DOHH2 (cell line): ENCODE measurements at regions not wholly inside any gene's neighbourhood (a gene's known extent, or its start where the extent isn't known, plus 50 kb on each side); places are given as distances from the start of the nearest gene placed in this dataset.

Experiments used
- H3F3A ChIP-seq: fragments of 200-600 bp; sonication (generic), shearing (Covaris generic); 2 replicates; pipeline ENCODE4 v1.6.0; 2016; ENCODE audit warnings: antibody characterized with exemption, mild to moderate bottlenecking; ENCODE audit not compliant: control insufficient read depth, insufficient read depth
- H3K27ac ChIP-seq: fragments of 200-600 bp; sonication (generic); 2 replicates; pipeline ENCODE4 v1.5.1; 2014; ENCODE audit warnings: low read depth, mild to moderate bottlenecking, low read length, moderate library complexity
- H3K27me3 ChIP-seq: fragments of 200-600 bp; sonication (generic); 2 replicates; pipeline ENCODE4 v1.6.1; 2014; ENCODE audit warnings: mild to moderate bottlenecking, low read length, mixed read lengths; ENCODE audit not compliant: control insufficient read depth
- H3K36me3 ChIP-seq: fragments of 200-600 bp; sonication (generic); 2 replicates; pipeline ENCODE4 v1.6.1; 2014; ENCODE audit warnings: mild to moderate bottlenecking, low read length, moderate library complexity, mixed read lengths; ENCODE audit not compliant: control insufficient read depth
- H3K4me1 ChIP-seq: fragments of 200-600 bp; sonication (generic); 2 replicates; pipeline ENCODE4 v1.6.1; 2014; ENCODE audit warnings: mild to moderate bottlenecking, low read length, mixed read lengths; ENCODE audit not compliant: control insufficient read depth
- H3K4me2 ChIP-seq: fragments of 200-600 bp; sonication (generic); 2 replicates; pipeline ENCODE4 v1.6.0; 2014; ENCODE audit warnings: mild to moderate bottlenecking, low read length, moderate library complexity
- H3K4me3 ChIP-seq: fragments of 200-600 bp; sonication (generic); 2 replicates; pipeline ENCODE4 v1.5.1; 2014; ENCODE audit warnings: mild to moderate bottlenecking, low read length, mixed read lengths
- H3K79me2 ChIP-seq: fragments of 200-600 bp; sonication (generic); 2 replicates; pipeline ENCODE4 v1.6.1; 2014; ENCODE audit warnings: mild to moderate bottlenecking, low read length, mixed read lengths; ENCODE audit not compliant: control insufficient read depth
- H3K9me2 ChIP-seq: fragments of 200-600 bp; sonication (generic); replicated peaks from 2 replicates; pipeline ENCODE4 v1.6.1; 2014; ENCODE audit warnings: mild to moderate bottlenecking, low read length, mixed read lengths; ENCODE audit not compliant: control insufficient read depth
- H3K9me3 ChIP-seq: fragments of 200-600 bp; sonication (generic); 2 replicates; pipeline ENCODE4 v1.6.1; 2014; ENCODE audit warnings: antibody characterized with exemption, low read length, mixed read lengths; ENCODE audit not compliant: control insufficient read depth, insufficient read depth
- H4K20me1 ChIP-seq: fragments of 200-600 bp; sonication (generic); 2 replicates; pipeline ENCODE4 v1.6.0; 2014; ENCODE audit warnings: low read depth, mild to moderate bottlenecking, antibody characterized with exemption, low read length, moderate library complexity; ENCODE audit not compliant: control insufficient read depth, insufficient read depth
- CTCF ChIP-seq: fragments of 200-600 bp; sonication (generic); IDR thresholded peaks from one replicate; pipeline ENCODE4 v1.5.1; 2014; ENCODE audit warnings: antibody characterized with exemption, mild to moderate bottlenecking, low read depth, low read length; ENCODE audit not compliant: poor library complexity, severe bottlenecking
- EZH2phosphoT487 ChIP-seq: fragments of 200-600 bp; sonication (generic); IDR thresholded peaks from 2 replicates; pipeline ENCODE4 v1.6.1; 2017; ENCODE audit warnings: borderline replicate concordance, mild to moderate bottlenecking, antibody characterized with exemption, low read length, moderate library complexity, mixed read lengths

GRCh38 chr3:6568999-6569493, 291.9 kb upstream of the GRM7 start:
- no peak overlapping the region for H3K4me3 ChIP-seq
- no peaks in the 10 kb centered on the region for H3F3A ChIP-seq
- H3K79me2 ChIP-seq: no peaks in the 10 kb centered on the region
- no peaks in the 10 kb centered on the region for H3K9me2 ChIP-seq
- H3K4me2 ChIP-seq: no peak overlapping the region
- no peaks in the 10 kb centered on the region for H3K9me3 ChIP-seq
- no peak for TF ChIP-seq EZH2phosphoT487
- TF ChIP-seq CTCF: no peak
- H3K36me3 ChIP-seq: no peaks in the 10 kb centered on the region
- H3K27ac ChIP-seq: no peak overlapping the region
- no peaks in the 10 kb centered on the region for H3K4me1 ChIP-seq
- no peaks in the 10 kb centered on the region for H4K20me1 ChIP-seq
- H3K27me3 ChIP-seq: no peaks in the 10 kb centered on the region

GRCh38 chr3:6571448-6571847, 289.5 kb upstream of the GRM7 start:
- no peak for TF ChIP-seq CTCF
- TF ChIP-seq EZH2phosphoT487: no peak
- no peaks in the 10 kb centered on the region for H3K27me3 ChIP-seq
- no peak overlapping the region for H3K4me2 ChIP-seq
- no peaks in the 10 kb centered on the region for H3K9me3 ChIP-seq
- H3K4me3 ChIP-seq: no peak overlapping the region
- no peaks in the 10 kb centered on the region for H4K20me1 ChIP-seq
- H3F3A ChIP-seq: no peaks in the 10 kb centered on the region
- no peaks in the 10 kb centered on the region for H3K79me2 ChIP-seq
- no peaks in the 10 kb centered on the region for H3K36me3 ChIP-seq
- H3K27ac ChIP-seq: no peak overlapping the region
- H3K9me2 ChIP-seq: no peaks in the 10 kb centered on the region
- no peaks in the 10 kb centered on the region for H3K4me1 ChIP-seq

GRCh38 chr3:6577584-6577983, 283.3 kb upstream of the GRM7 start:
- no peaks in the 10 kb centered on the region for H3K36me3 ChIP-seq
- no peaks in the 10 kb centered on the region for H3K4me1 ChIP-seq
- TF ChIP-seq CTCF (no peak), EZH2phosphoT487 (no peak)
- no peaks in the 10 kb centered on the region for H4K20me1 ChIP-seq
- no peaks in the 10 kb centered on the region for H3K79me2 ChIP-seq
- no peaks in the 10 kb centered on the region for H3K27me3 ChIP-seq
- H3K4me2 ChIP-seq: no peak overlapping the region
- H3K9me3 ChIP-seq: no peaks in the 10 kb centered on the region
- no peaks in the 10 kb centered on the region for H3F3A ChIP-seq
- no peak overlapping the region for H3K27ac ChIP-seq
- no peaks in the 10 kb centered on the region for H3K9me2 ChIP-seq
- H3K4me3 ChIP-seq: no peak overlapping the region

GRCh38 chr3:6578526-6578925, 282.4 kb upstream of the GRM7 start:
- no peaks in the 10 kb centered on the region for H3F3A ChIP-seq
- H3K4me3 ChIP-seq: no peak overlapping the region
- no peaks in the 10 kb centered on the region for H3K36me3 ChIP-seq
- no peaks in the 10 kb centered on the region for H3K79me2 ChIP-seq
- no peak overlapping the region for H3K4me2 ChIP-seq
- H3K9me3 ChIP-seq: no peaks in the 10 kb centered on the region
- no peak overlapping the region for H3K27ac ChIP-seq
- TF ChIP-seq EZH2phosphoT487 (no peak), CTCF (no peak)
- H4K20me1 ChIP-seq: no peaks in the 10 kb centered on the region
- H3K4me1 ChIP-seq: no peaks in the 10 kb centered on the region
- H3K9me2 ChIP-seq: no peaks in the 10 kb centered on the region
- H3K27me3 ChIP-seq: no peaks in the 10 kb centered on the region
